Transverse colon (tissue), 4 donors: ENCODE measurements at regions not wholly inside any gene's neighbourhood (a gene's known extent, or its start where the extent isn't known, plus 50 kb on each side); places are given as distances from the start of the nearest gene placed in this dataset.

Experiments used
- DNase-seq: peaks from one replicate; pipeline ENCODE4 v3.0.0-alpha.2; 2019
- H3K27ac ChIP-seq, 4 donors: fragments of 200-600 bp; sonication (generic); 2 replicates each; pipeline ENCODE4 v1.5.1; 2016 to 2018; ENCODE audit warnings: inconsistent platforms in 4 of 4
- H3K27me3 ChIP-seq: fragments of 200-600 bp; sonication (generic); 2 replicates; pipeline ENCODE4 v1.5.1; 2017; ENCODE audit warnings: inconsistent platforms
- H3K36me3 ChIP-seq, 4 donors: fragments of 200-600 bp; sonication (generic); 2 replicates each; pipeline ENCODE4 v1.5.1; 2017 to 2019; ENCODE audit warnings: inconsistent platforms in 4 of 4
- H3K4me1 ChIP-seq, 4 donors: fragments of 200-600 bp; sonication (generic); 2 replicates each; pipeline ENCODE4 v1.5.1; 2017 to 2020; ENCODE audit warnings: inconsistent platforms in 4 of 4
- H3K4me3 ChIP-seq, 4 donors: fragments of 200-600 bp; sonication (generic); 1 replicate in 1 of 4; 2 replicates in 3 of 4; pipeline versions ENCODE4 v1.5.1 to v1.6.1; 2017 to 2019; ENCODE audit warnings: inconsistent platforms in 4 of 4
- H3K9me3 ChIP-seq, 2 donors: fragments of 200-600 bp; sonication (generic); 2 replicates each; pipeline ENCODE4 v1.5.1; 2017 to 2019; ENCODE audit warnings: inconsistent platforms in 2 of 2
- EP300 ChIP-seq: sonication (generic); formaldehyde crosslinking; IDR thresholded peaks from one replicate; pipeline ENCODE4 v1.6.1; 2017; ENCODE audit warnings: antibody characterized with exemption, low read depth
- POLR2A ChIP-seq: fragments of 450-650 bp; IDR thresholded peaks from one replicate; pipeline ENCODE4 v1.6.1; 2016; ENCODE audit warnings: antibody characterized with exemption, mild to moderate bottlenecking, moderate library complexity
- POLR2AphosphoS5 ChIP-seq, 3 donors: sonication (generic); formaldehyde crosslinking; IDR thresholded peaks; one replicate each; pipeline ENCODE4 v1.6.1; 2016; ENCODE audit warnings: antibody characterized with exemption in 3 of 3
- WGBS, 2 donors: methylation state at CpG; one replicate each; pipeline ENCODE4 v1.1.5; 2018; ENCODE audit warnings: low coverage in 1 of 2; 5-methylcytosine and 5-hydroxymethylcytosine counted together
- in situ Hi-C, 4 donors: fragments of 200-750 bp; cut with MboI; loops; one replicate each; pipeline versions ENCODE4 v1.15.0 to v1.15.1; 2017; ENCODE audit warnings: low sequenced_read_pairs in 3 of 4, low pct_ligation_motif_present in 1 of 4, low pct_unique_long_range_greater_than_20kb in 1 of 4
- intact Hi-C: fragments of 100-400 bp; cut with DNase I; formaldehyde crosslinking; loops from one replicate; pipeline ENCODE4 v1.15.1; 2023; ENCODE audit warnings: low total_unique reads
- TF ChIP-seq, protein P1 (sequence below), 5 experiments: fragments of 200-600 bp in 3 of 5; fragments of 450-650 bp in 2 of 5; sonication (generic) in 3 of 5; IDR thresholded peaks; 1 replicate in 2 of 5; 2 replicates in 3 of 5; pipeline ENCODE4 v1.5.1; 2016 to 2017; ENCODE audit warnings: antibody characterized with exemption in 5 of 5, inconsistent platforms in 3 of 5, mild to moderate bottlenecking in 2 of 5, moderate library complexity in 1 of 5

DNA sequence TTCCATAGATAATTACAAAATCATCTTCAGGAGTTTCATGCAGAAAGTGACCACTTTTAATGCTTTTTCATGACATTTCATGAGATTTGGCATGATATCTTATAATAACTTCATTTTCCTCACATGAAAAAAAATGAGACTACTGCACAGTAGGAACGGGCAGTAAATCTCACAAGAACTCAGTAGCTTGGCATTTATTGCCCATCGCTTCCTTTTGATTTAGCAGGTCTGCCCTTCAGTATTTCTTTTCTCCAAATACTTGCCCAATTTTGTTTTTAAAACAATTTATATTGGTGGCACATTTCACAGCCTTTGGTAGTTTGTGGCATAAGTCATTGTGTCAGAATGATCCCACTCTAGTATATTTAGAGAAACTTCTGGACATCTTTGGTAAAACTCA lies 711.8 kb upstream of the CHD1 start:
- in situ Hi-C loops (no loop called here), intact Hi-C loops (no loop called here)
- WGBS, 2 donors: 49 to 62% methylated on average over 2 of the region's 2 CpGs
- TF ChIP-seq POLR2A: no peak
- TF ChIP-seq, protein P1, sequence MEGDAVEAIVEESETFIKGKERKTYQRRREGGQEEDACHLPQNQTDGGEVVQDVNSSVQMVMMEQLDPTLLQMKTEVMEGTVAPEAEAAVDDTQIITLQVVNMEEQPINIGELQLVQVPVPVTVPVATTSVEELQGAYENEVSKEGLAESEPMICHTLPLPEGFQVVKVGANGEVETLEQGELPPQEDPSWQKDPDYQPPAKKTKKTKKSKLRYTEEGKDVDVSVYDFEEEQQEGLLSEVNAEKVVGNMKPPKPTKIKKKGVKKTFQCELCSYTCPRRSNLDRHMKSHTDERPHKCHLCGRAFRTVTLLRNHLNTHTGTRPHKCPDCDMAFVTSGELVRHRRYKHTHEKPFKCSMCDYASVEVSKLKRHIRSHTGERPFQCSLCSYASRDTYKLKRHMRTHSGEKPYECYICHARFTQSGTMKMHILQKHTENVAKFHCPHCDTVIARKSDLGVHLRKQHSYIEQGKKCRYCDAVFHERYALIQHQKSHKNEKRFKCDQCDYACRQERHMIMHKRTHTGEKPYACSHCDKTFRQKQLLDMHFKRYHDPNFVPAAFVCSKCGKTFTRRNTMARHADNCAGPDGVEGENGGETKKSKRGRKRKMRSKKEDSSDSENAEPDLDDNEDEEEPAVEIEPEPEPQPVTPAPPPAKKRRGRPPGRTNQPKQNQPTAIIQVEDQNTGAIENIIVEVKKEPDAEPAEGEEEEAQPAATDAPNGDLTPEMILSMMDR (IDR thresholded peaks at IDR 0.05): no peak
- no peak for TF ChIP-seq EP300
- no peak for TF ChIP-seq POLR2AphosphoS5 (IDR thresholded peaks at IDR 0.05)
- no peak overlapping the region for H3K27ac ChIP-seq
- DNase-seq: no peak
- no peaks in the 10 kb centered on the region for H3K9me3 ChIP-seq
- no peak overlapping the region for H3K4me3 ChIP-seq
- H3K4me1 ChIP-seq: no peaks in the 10 kb centered on the region
- H3K36me3 ChIP-seq: no peaks in the 10 kb centered on the region
- no peaks in the 10 kb centered on the region for H3K27me3 ChIP-seq

DNA sequence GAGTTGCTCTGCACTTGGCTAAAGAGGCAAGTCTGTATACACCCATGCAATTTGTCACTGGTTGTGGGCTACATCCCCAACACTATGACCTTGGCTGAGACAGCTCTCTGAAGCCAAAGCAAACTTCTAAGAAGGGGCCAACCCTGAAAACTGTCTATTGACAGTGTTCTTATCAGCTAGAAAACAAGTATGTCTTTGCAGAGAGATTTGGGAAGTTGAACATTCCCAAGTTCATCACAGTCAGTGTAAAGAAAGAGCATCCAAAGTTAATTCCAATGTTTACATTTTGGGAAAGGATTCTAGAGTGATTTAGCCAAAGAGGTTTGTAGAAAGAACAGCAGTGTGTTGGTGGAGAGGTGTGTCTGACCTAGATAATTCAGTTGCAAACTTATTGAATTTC lies 711.1 kb upstream of the CHD1 start:
- in situ Hi-C loops: no loop called here
- Histone ChIP-seq H3K9me3 (no peaks in the 10 kb centered on the region), H3K27ac (no peak overlapping the region), H3K4me3 (no peak overlapping the region), H3K36me3 (no peaks in the 10 kb centered on the region), H3K27me3 (no peaks in the 10 kb centered on the region), H3K4me1 (no peaks in the 10 kb centered on the region)
- no peak for TF ChIP-seq EP300
- TF ChIP-seq, protein P1 (IDR thresholded peaks at IDR 0.05): no peak
- no peak for TF ChIP-seq POLR2AphosphoS5 (IDR thresholded peaks at IDR 0.05)
- no peak for TF ChIP-seq POLR2A
- intact Hi-C loops: no loop called here
- no peak for DNase-seq

- Histone ChIP-seq H3K36me3 (no peaks in the 10 kb centered on the region), H3K4me1 (no peaks in the 10 kb centered on the region), H3K4me3 (no peak overlapping the region), H3K27ac (no peak overlapping the region), H3K27me3 (no peaks in the 10 kb centered on the region), H3K9me3 (no peaks in the 10 kb centered on the region)
- in situ Hi-C loops: no loop called here
- intact Hi-C loops: no loop called here
- 53 to 63% methylated on average over 2 of the region's 2 CpGs for WGBS, 2 donors
- TF ChIP-seq POLR2AphosphoS5 (IDR thresholded peaks at IDR 0.05) (no peak), POLR2A (no peak), EP300 (no peak)
- TF ChIP-seq, protein P1 (IDR thresholded peaks at IDR 0.05): no peak
- no peak for DNase-seq
These were observed 707.9 kb upstream of the CHD1 start for GRCh38 chr5:99636663-99637062.

GRCh38 chr5:99621772-99622681 lies 693.2 kb upstream of the CHD1 start:
- no peaks in the 10 kb centered on the region for H3K9me3 ChIP-seq
- WGBS, 2 donors: 50 to 64% methylated on average over 5 to 12 of the region's 12 CpGs
- no peak overlapping the region for H3K27ac ChIP-seq

More at GRCh38 chr5:99621772-99622681, 693.2 kb upstream of the CHD1 start:
- intact Hi-C loops (loop anchor here (2.0 kb wide), 1 partner anchor 37 kb away; no protein-coding TSS in a partner anchor), in situ Hi-C loops (no loop called here)
- H3K4me3 ChIP-seq: no peak overlapping the region
- DNase-seq: no peak
- H3K4me1 ChIP-seq: no peaks in the 10 kb centered on the region
- TF ChIP-seq, protein P1 (IDR thresholded peaks at IDR 0.05): no peak
- no peak for TF ChIP-seq POLR2AphosphoS5 (IDR thresholded peaks at IDR 0.05)
- no peak for TF ChIP-seq POLR2A
- no peaks in the 10 kb centered on the region for H3K36me3 ChIP-seq
- H3K27me3 ChIP-seq: no peaks in the 10 kb centered on the region
